GM12878 (cell line): ENCODE measurements at regions not wholly inside any gene's neighbourhood (a gene's known extent, or its start where the extent isn't known, plus 50 kb on each side); places are given as distances from the start of the nearest gene placed in this dataset.

Source experiments
- ATAC-seq: fragments of 200-7000 bp; cut with Tn5 transposase; 3 replicates; pipeline ENCODE4 v1.9.1; 2020; ENCODE audit warnings: mild to moderate bottlenecking, moderate library complexity
- BruUV-seq: library from RNA; stranded (reverse); fragments of 400-500 nt; replicated peaks from 2 replicates; lab custom pipeline; 2021; lab: Mats Ljungman, UMichigan
- CTCF ChIA-PET: fragments of 300-600 bp; sonication (Branson Sonifier 250); formaldehyde crosslinking; extraction: SDS; loops from one replicate; lab custom pipeline; 2021; ENCODE audit warnings: inconsistent platforms; lab: Yijun Ruan, JAX
- POLR2A ChIA-PET: fragments of 350-600 bp; formaldehyde crosslinking; extraction: SDS; loops from one replicate; lab custom pipeline; 2021; ENCODE audit warnings: inconsistent platforms; lab: Charles Lee
- RAD21 ChIA-PET: fragments of 300-600 bp; sonication (Branson Sonifier 250); formaldehyde crosslinking; loops from one replicate; lab custom pipeline; 2023; ENCODE audit warnings: antibody characterized with exemption; ENCODE audit not compliant: unreplicated experiment; lab: Charles Lee
- SMC1A ChIA-PET: fragments of 300-600 bp; sonication (Branson Sonifier 250); formaldehyde crosslinking; loops from one replicate; lab custom pipeline; 2023; ENCODE audit not compliant: unreplicated experiment, uncharacterized antibody; lab: Charles Lee
- DNase-seq: peaks from one replicate; pipeline ENCODE4 v3.0.0-alpha.2; 2011; ENCODE audit warnings: low read depth, low spot score
- FAIRE-seq: peaks from 3 replicates; lab custom pipeline; 2011; peaks lifted over from hg19 to GRCh38; lab: Jason Lieb, UNC
- H2AFZ ChIP-seq: 2 replicates; pipeline ENCODE4 v1.6.0; 2011; ENCODE audit warnings: low read depth, low read length, control low read depth; ENCODE audit not compliant: control insufficient read depth
- H3K27ac ChIP-seq: 2 replicates; pipeline ENCODE4 v1.5.1; 2011; ENCODE audit warnings: control low read depth; ENCODE audit not compliant: control insufficient read depth, insufficient read depth
- H3K27me3 ChIP-seq, 2 experiments: replicated peaks in 1 of 2; 2 replicates each; pipeline versions ENCODE4 v1.6.0 to v1.6.1; 2011; ENCODE audit warnings: low read length in 1 of 2; ENCODE audit not compliant: control insufficient read depth in 2 of 2, insufficient read depth in 2 of 2
- H3K36me3 ChIP-seq, 2 experiments: 2 replicates each; pipeline ENCODE4 v1.5.1; 2011; ENCODE audit warnings: low read length in 1 of 2; ENCODE audit not compliant: control insufficient read depth in 2 of 2, insufficient read depth in 2 of 2
- H3K4me1 ChIP-seq: 2 replicates; pipeline ENCODE4 v1.6.1; 2011; ENCODE audit warnings: mild to moderate bottlenecking, low read length, moderate library complexity, mixed read lengths; ENCODE audit not compliant: control insufficient read depth, insufficient read depth
- H3K4me2 ChIP-seq: 2 replicates; pipeline ENCODE4 v1.6.0; 2011; ENCODE audit warnings: control low read depth; ENCODE audit not compliant: control insufficient read depth, insufficient read depth
- H3K4me3 ChIP-seq: fragments of 200-600 bp; sonication (generic); 2 replicates; pipeline ENCODE4 v1.5.1; 2016
- H3K79me2 ChIP-seq: 2 replicates; pipeline ENCODE4 v1.6.0; 2011; ENCODE audit warnings: low read length; ENCODE audit not compliant: control insufficient read depth, insufficient read depth
- H3K9ac ChIP-seq: 2 replicates; pipeline ENCODE4 v1.8.0; 2011; ENCODE audit warnings: low read length, control low read depth, mixed read lengths; ENCODE audit not compliant: control insufficient read depth, insufficient read depth
- H3K9me3 ChIP-seq: replicated peaks from 3 replicates; pipeline ENCODE4 v1.5.1; 2011; ENCODE audit warnings: mild to moderate bottlenecking, low read length; ENCODE audit not compliant: control insufficient read depth, insufficient read depth
- H4K20me1 ChIP-seq: 2 replicates; pipeline ENCODE4 v1.6.0; 2011; ENCODE audit not compliant: control insufficient read depth, insufficient read depth
- CREM ChIP-seq: IDR thresholded peaks from 2 replicates; pipeline ENCODE4 v1.6.1; 2014; ENCODE audit warnings: antibody characterized with exemption, low read depth
- NR2C2 ChIP-seq: IDR thresholded peaks from 2 replicates; pipeline ENCODE4 v1.6.1; 2011; ENCODE audit warnings: borderline replicate concordance, low read depth; ENCODE audit not compliant: control insufficient read depth, insufficient read length
- SREBF2 ChIP-seq: IDR thresholded peaks from 2 replicates; pipeline ENCODE4 v1.6.1; 2012; ENCODE audit warnings: mild to moderate bottlenecking, low read length
- WGBS: methylation state at CpG from one replicate; pipeline ENCODE4 v1.1.6; 2016; ENCODE audit warnings: low lambda C conversion rate; ENCODE audit not compliant: insufficient replicate concordance, insufficient coverage; ENCODE audit errors: missing lambda C conversion rate; 5-methylcytosine and 5-hydroxymethylcytosine counted together
- in situ Hi-C: fragments of 300-500 bp; cut with MboI; formaldehyde crosslinking; loops from 9 replicates; pipeline ENCODE4 v1.14.3; 2018; ENCODE audit warnings: mixed read lengths
- intact Hi-C: fragments of 100-400 bp; cut with micrococcal nuclease; formaldehyde crosslinking; loops from one replicate; pipeline ENCODE4 v1.14.2; 2022; ENCODE audit not compliant: unreplicated experiment
- TF ChIP-seq, protein P1 (sequence below): fragments of 450-650 bp; IDR thresholded peaks from 2 replicates; pipeline ENCODE4 v1.6.1; 2016; ENCODE audit warnings: mild to moderate bottlenecking, moderate library complexity, borderline replicate concordance

DNA sequence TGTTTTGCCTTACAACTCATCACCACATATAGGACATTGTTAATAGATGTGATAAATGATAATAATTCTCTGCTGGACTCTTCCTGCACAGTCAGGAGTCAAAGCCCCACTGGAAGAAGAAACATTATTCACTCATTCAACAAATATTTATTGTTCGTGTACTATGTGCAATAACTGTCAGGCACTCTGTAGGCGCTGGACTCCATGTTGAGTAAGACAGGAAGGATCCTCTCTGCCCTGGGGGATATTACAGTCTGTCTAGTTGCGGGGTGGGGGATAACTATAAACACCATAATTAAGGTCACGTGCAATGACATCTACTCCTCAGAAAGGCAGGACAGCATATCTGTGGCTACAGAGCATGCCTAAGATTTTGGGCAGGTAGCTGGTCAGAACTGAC lies 281.1 kb downstream of the FAT3 start:
- Histone ChIP-seq H3K4me2 (no peak overlapping the region), H2AFZ (no peak overlapping the region), H3K27me3 (no peaks in the 10 kb centered on the region), H4K20me1 (no peaks in the 10 kb centered on the region), H3K4me3 (no peak overlapping the region), H3K4me1 (no peaks in the 10 kb centered on the region), H3K9me3 (no peaks in the 10 kb centered on the region), H3K9ac (no peak overlapping the region), H3K79me2 (no peaks in the 10 kb centered on the region), H3K27ac (no peak overlapping the region), H3K36me3 (no peaks in the 10 kb centered on the region)
- no peak for ATAC-seq
- FAIRE-seq, result no peak
- in situ Hi-C loops, result no loop called here
- WGBS, result 23% methylated on average over 4 of the region's 4 CpGs
- DNase-seq, result no peak
- TF ChIP-seq SREBF2 (no peak), NR2C2 (no peak), CREM (no peak)
- TF ChIP-seq, protein P1, sequence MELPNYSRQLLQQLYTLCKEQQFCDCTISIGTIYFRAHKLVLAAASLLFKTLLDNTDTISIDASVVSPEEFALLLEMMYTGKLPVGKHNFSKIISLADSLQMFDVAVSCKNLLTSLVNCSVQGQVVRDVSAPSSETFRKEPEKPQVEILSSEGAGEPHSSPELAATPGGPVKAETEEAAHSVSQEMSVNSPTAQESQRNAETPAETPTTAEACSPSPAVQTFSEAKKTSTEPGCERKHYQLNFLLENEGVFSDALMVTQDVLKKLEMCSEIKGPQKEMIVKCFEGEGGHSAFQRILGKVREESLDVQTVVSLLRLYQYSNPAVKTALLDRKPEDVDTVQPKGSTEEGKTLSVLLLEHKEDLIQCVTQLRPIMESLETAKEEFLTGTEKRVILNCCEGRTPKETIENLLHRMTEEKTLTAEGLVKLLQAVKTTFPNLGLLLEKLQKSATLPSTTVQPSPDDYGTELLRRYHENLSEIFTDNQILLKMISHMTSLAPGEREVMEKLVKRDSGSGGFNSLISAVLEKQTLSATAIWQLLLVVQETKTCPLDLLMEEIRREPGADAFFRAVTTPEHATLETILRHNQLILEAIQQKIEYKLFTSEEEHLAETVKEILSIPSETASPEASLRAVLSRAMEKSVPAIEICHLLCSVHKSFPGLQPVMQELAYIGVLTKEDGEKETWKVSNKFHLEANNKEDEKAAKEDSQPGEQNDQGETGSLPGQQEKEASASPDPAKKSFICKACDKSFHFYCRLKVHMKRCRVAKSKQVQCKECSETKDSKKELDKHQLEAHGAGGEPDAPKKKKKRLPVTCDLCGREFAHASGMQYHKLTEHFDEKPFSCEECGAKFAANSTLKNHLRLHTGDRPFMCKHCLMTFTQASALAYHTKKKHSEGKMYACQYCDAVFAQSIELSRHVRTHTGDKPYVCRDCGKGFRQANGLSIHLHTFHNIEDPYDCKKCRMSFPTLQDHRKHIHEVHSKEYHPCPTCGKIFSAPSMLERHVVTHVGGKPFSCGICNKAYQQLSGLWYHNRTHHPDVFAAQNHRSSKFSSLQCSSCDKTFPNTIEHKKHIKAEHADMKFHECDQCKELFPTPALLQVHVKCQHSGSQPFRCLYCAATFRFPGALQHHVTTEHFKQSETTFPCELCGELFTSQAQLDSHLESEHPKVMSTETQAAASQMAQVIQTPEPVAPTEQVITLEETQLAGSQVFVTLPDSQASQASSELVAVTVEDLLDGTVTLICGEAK, result no peak
- RAD21 ChIA-PET, result no interaction called here
- no TSS peak for BruUV-seq
- POLR2A ChIA-PET, result no interaction called here
- SMC1A ChIA-PET, result no interaction called here
- CTCF ChIA-PET, result no interaction called here
- intact Hi-C loops, result no loop called here
